ENCODE measurements at regions not wholly inside any gene's neighbourhood (a gene's known extent, or its start where the extent isn't known, plus 50 kb on each side); places are given as distances from the start of the nearest gene placed in this dataset.

- TF ChIP-seq SP7 (tag by site-specific recombination; IDR thresholded peaks at IDR 0.05) (no peak), ZNF274 (IDR thresholded peaks at IDR 0.05; ENCODE audit: low read length) (no peak), ZNF274 (tag by site-specific recombination; IDR thresholded peaks at IDR 0.05; ENCODE audit: borderline replicate concordance) (no peak)
These were observed 196.0 kb downstream of the KCNS3 start (continued) for GRCh38 chr2:18074476-18074875.

- TF ChIP-seq ZNF266 (tag by site-specific recombination; IDR thresholded peaks at IDR 0.05; ENCODE audit: low read depth) (no peak), FEZF1 (tag by site-specific recombination; IDR thresholded peaks at IDR 0.05) (no peak), HIC1 (tag by site-specific recombination; IDR thresholded peaks at IDR 0.05) (no peak), ZNF639 (tag by site-specific recombination; IDR thresholded peaks at IDR 0.05) (no peak), ZNF341 (tag by site-specific recombination; IDR thresholded peaks at IDR 0.05; ENCODE audit: low read depth) (no peak), ZNF26 (tag by site-specific recombination; IDR thresholded peaks at IDR 0.05) (no peak), ZNF202 (tag by site-specific recombination; IDR thresholded peaks at IDR 0.05; ENCODE audit: borderline replicate concordance) (no peak), ELK4 (IDR thresholded peaks at IDR 0.05; ENCODE audit: borderline replicate concordance, low read depth, low read length) (no peak), ZNF654 (tag by site-specific recombination; IDR thresholded peaks at IDR 0.05; ENCODE audit: low read depth) (no peak), ZFP69B (tag by site-specific recombination; IDR thresholded peaks at IDR 0.05) (no peak), ZNF114 (tag by site-specific recombination; IDR thresholded peaks at IDR 0.05) (no peak), ZNF830 (tag by site-specific recombination; IDR thresholded peaks at IDR 0.05; ENCODE audit: low read depth) (no peak), ZNF324 (tag by site-specific recombination; IDR thresholded peaks at IDR 0.05) (no peak), ZNF223 (tag by site-specific recombination; IDR thresholded peaks at IDR 0.05) (no peak), INSM2 (tag by site-specific recombination; IDR thresholded peaks at IDR 0.05) (no peak), ZFP37 (tag by site-specific recombination; IDR thresholded peaks at IDR 0.05) (no peak), ZBTB10 (tag by site-specific recombination; IDR thresholded peaks at IDR 0.05) (no peak), ZNF692 (tag by site-specific recombination; IDR thresholded peaks at IDR 0.05) (no peak), ZNF366 (tag by site-specific recombination; conservative IDR thresholded peaks at IDR 0.05) (no peak), ZFHX2 (tag by site-specific recombination; conservative IDR thresholded peaks at IDR 0.05) (no peak)
- Histone ChIP-seq H3K4me1 (ENCODE audit: control insufficient read depth, insufficient read depth, low read length) (no peaks in the 10 kb centered on the region), H3K27ac (ENCODE audit: extremely low read depth, low read depth, low read length) (no peak overlapping the region), H3K4me3 (ENCODE audit: low read depth, low read length) (no peak overlapping the region), H3K36me3 (ENCODE audit: control insufficient read depth in 2 of 2, insufficient read depth in 1 of 2, low read length in 2 of 2) (no peaks in the 10 kb centered on the region), H3K9me3 (ENCODE audit: control insufficient read depth, insufficient read depth, low read depth, low read length) (no peaks in the 10 kb centered on the region)
- ChIA-PET CTCF (no interaction called here), POLR2A (no interaction called here)
These were observed 195.1 kb downstream of the KCNS3 start for GRCh38 chr2:18073601-18074000.

Data from HEK293 (cell line).